ENCODE measurements at regions not wholly inside any gene's neighbourhood (a gene's known extent, or its start where the extent isn't known, plus 50 kb on each side); places are given as distances from the start of the nearest gene placed in this dataset.

DNA sequence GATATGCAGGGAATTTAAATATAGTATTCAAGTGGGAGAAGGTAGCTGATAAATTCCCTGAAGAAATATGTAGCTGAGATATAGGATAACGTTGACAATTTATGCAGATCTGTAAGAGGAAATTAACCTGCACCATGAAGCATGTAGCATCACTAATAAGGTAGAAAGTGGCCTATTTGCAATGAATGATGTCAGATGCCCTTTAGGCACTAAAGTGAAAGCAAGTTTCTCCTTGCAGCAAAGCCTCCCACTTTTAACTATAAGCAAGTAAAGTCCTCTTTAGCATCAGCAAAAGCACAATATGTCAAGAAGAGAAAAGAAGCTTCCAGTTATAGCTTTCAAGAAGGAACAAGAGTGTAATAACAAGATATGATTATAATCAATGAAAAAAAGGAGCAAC is 102.5 kb upstream of the SLITRK1 start:
- Histone ChIP-seq H3K27ac (no peak overlapping the region), H3K9me3 (ENCODE audit: insufficient read depth, low read depth) (no peaks in the 10 kb centered on the region), H3K4me2 (no peak overlapping the region), H2AFZ (no peak overlapping the region), H3K9me2 (ENCODE audit: insufficient read depth) (no peaks in the 10 kb centered on the region), H3K4me3 (no peak overlapping the region), H3F3A (ENCODE audit: insufficient read depth, low read depth) (no peaks in the 10 kb centered on the region), H3K79me2 (ENCODE audit: low read depth) (no peaks in the 10 kb centered on the region), H4K20me1 (ENCODE audit: insufficient read depth) (no peaks in the 10 kb centered on the region), H3K4me1 (replicated peaks; ENCODE audit: insufficient read depth) (no peaks in the 10 kb centered on the region), H3K36me3 (ENCODE audit: low read depth) (no peaks in the 10 kb centered on the region), H3K27me3 (ENCODE audit: insufficient read depth, low read depth) (no peaks in the 10 kb centered on the region)
- intact Hi-C loops (cut with micrococcal nuclease; ENCODE audit: unreplicated experiment) = no loop called here
- ChIA-PET POLR2A (ENCODE audit: unreplicated experiment) (no interaction called here), CTCF (no interaction called here)
- BruUV-seq (replicated peaks) = no TSS peak
- no peak for DNase-seq
- TF ChIP-seq EZH2 (IDR thresholded peaks at IDR 0.05; ENCODE audit: low read depth) = no peak
- TF ChIP-seq, protein P1, sequence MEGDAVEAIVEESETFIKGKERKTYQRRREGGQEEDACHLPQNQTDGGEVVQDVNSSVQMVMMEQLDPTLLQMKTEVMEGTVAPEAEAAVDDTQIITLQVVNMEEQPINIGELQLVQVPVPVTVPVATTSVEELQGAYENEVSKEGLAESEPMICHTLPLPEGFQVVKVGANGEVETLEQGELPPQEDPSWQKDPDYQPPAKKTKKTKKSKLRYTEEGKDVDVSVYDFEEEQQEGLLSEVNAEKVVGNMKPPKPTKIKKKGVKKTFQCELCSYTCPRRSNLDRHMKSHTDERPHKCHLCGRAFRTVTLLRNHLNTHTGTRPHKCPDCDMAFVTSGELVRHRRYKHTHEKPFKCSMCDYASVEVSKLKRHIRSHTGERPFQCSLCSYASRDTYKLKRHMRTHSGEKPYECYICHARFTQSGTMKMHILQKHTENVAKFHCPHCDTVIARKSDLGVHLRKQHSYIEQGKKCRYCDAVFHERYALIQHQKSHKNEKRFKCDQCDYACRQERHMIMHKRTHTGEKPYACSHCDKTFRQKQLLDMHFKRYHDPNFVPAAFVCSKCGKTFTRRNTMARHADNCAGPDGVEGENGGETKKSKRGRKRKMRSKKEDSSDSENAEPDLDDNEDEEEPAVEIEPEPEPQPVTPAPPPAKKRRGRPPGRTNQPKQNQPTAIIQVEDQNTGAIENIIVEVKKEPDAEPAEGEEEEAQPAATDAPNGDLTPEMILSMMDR (conservative IDR thresholded peaks at IDR 0.05) = no peak

GRCh38 chr13:83980331-83980730 is 98.1 kb upstream of the SLITRK1 start:
- Histone ChIP-seq H4K20me1 (ENCODE audit: insufficient read depth) (no peaks in the 10 kb centered on the region), H3F3A (ENCODE audit: insufficient read depth, low read depth) (no peaks in the 10 kb centered on the region), H3K4me3 (no peak overlapping the region), H3K9me2 (ENCODE audit: insufficient read depth) (no peaks in the 10 kb centered on the region), H3K9me3 (ENCODE audit: insufficient read depth, low read depth) (no peaks in the 10 kb centered on the region), H3K36me3 (ENCODE audit: low read depth) (no peaks in the 10 kb centered on the region), H3K4me2 (no peak overlapping the region), H2AFZ (no peak overlapping the region), H3K27me3 (ENCODE audit: insufficient read depth, low read depth) (no peaks in the 10 kb centered on the region), H3K79me2 (ENCODE audit: low read depth) (no peaks in the 10 kb centered on the region), H3K4me1 (replicated peaks; ENCODE audit: insufficient read depth) (no peaks in the 10 kb centered on the region), H3K27ac (no peak overlapping the region)
- intact Hi-C loops (cut with micrococcal nuclease; ENCODE audit: unreplicated experiment) = no loop called here
- CTCF ChIA-PET = no interaction called here
- DNase-seq = no peak
- no peak for TF ChIP-seq EZH2 (IDR thresholded peaks at IDR 0.05; ENCODE audit: low read depth)
- TF ChIP-seq, protein P1 (conservative IDR thresholded peaks at IDR 0.05) = no peak
- no TSS peak for BruUV-seq (replicated peaks)
- POLR2A ChIA-PET (ENCODE audit: unreplicated experiment) = no interaction called here

DNA sequence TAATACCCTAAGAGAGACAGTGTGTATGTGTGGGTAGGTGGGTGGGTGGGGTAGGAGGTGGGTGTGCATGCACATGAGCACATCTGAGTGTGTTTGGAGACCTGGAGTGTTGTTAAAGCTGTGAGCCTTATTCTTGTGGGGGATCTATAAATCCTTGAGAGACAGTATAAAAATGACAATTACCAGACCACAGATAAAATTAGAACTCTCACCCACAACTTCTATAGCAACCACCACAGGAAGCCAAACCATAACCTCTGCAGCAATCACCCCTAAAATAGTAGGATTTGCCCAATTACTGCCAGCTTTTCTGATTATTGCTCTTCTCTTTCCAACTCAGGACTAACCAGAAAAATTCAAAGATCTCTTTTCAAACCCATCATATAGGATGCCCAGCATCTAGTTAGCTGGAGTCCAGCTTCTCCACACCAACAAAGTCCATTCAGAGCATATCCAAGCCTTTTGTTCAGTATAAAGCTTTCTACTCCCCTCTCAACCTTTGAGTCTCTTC is 93.4 kb upstream of the SLITRK1 start:
- no peak for DNase-seq
- H3K27ac ChIP-seq = no peak overlapping the region
- no peak overlapping the region for H3K4me3 ChIP-seq
- no peaks in the 10 kb centered on the region for H3K27me3 ChIP-seq (ENCODE audit: insufficient read depth, low read depth)
- intact Hi-C loops (cut with micrococcal nuclease; ENCODE audit: unreplicated experiment) = loop anchor here (1.0 kb wide), 1 partner anchor 21 kb away; no protein-coding TSS in a partner anchor
- H3K9me2 ChIP-seq (ENCODE audit: insufficient read depth) = 0 out of 2 replicates have a peak, but pooled peaks cover 6% of the 10 kb centered on the region
- H3K4me1 ChIP-seq (replicated peaks; ENCODE audit: insufficient read depth) = no peaks in the 10 kb centered on the region
- no peak overlapping the region for H2AFZ ChIP-seq
- CTCF ChIA-PET = no interaction called here
- no peaks in the 10 kb centered on the region for H4K20me1 ChIP-seq (ENCODE audit: insufficient read depth)
- no peaks in the 10 kb centered on the region for H3F3A ChIP-seq (ENCODE audit: insufficient read depth, low read depth)
- no peaks in the 10 kb centered on the region for H3K9me3 ChIP-seq (ENCODE audit: insufficient read depth, low read depth)
- BruUV-seq (replicated peaks) = no TSS peak
- no peak overlapping the region for H3K4me2 ChIP-seq
- H3K79me2 ChIP-seq (ENCODE audit: low read depth) = no peaks in the 10 kb centered on the region
- POLR2A ChIA-PET (ENCODE audit: unreplicated experiment) = no interaction called here
- H3K36me3 ChIP-seq (ENCODE audit: low read depth) = no peaks in the 10 kb centered on the region
- TF ChIP-seq, protein P1 (conservative IDR thresholded peaks at IDR 0.05) = no peak

Measured in PC-9 (cell line).